HL-60 (cell line): ENCODE measurements at regions not wholly inside any gene's neighbourhood (a gene's known extent, or its start where the extent isn't known, plus 50 kb on each side); places are given as distances from the start of the nearest gene placed in this dataset.

Source experiments
- CTCF ChIP-seq: IDR thresholded peaks from one replicate; pipeline ENCODE4 v1.5.1; 2011; ENCODE audit warnings: low read length, control low read depth, inconsistent platforms; ENCODE audit not compliant: insufficient read depth
- POLR2AphosphoS5 ChIP-seq: IDR thresholded peaks from 2 replicates; pipeline ENCODE4 v1.6.1; 2012; ENCODE audit warnings: low read depth
- REST ChIP-seq: IDR thresholded peaks from 2 replicates; pipeline ENCODE4 v1.6.1; 2012; ENCODE audit warnings: low read depth; ENCODE audit not compliant: insufficient replicate concordance

- TF ChIP-seq CTCF (no peak), REST (no peak), POLR2AphosphoS5 (no peak)
These were observed 120.0 kb upstream of the CHRDL1 start for GRCh38 chrX:110915570-110915969.
